ENCODE measurements at regions not wholly inside any gene's neighbourhood (a gene's known extent, or its start where the extent isn't known, plus 50 kb on each side); places are given as distances from the start of the nearest gene placed in this dataset.

GRCh38 chr2:83342860-83343329, 1116.2 kb downstream of the SUCLG1 start:
- Histone ChIP-seq H3K4me2 (ENCODE audit: control insufficient read depth, insufficient read depth) (no peak overlapping the region), H3K36me3 (ENCODE audit: control insufficient read depth in 2 of 2, insufficient read depth in 2 of 2, low read length in 1 of 2) (no peaks in the 10 kb centered on the region), H4K20me1 (ENCODE audit: control insufficient read depth, insufficient read depth) (no peaks in the 10 kb centered on the region), H3K27me3 (replicated peaks in 1 of 2; ENCODE audit: control insufficient read depth in 2 of 2, insufficient read depth in 2 of 2, low read length in 1 of 2) (no peaks in the 10 kb centered on the region), H3K4me1 (ENCODE audit: control insufficient read depth, insufficient read depth, low read length) (no peaks in the 10 kb centered on the region), H3K4me3 (no peak overlapping the region), H3K9ac (ENCODE audit: control insufficient read depth, insufficient read depth, low read length) (no peak overlapping the region), H3K9me3 (replicated peaks; ENCODE audit: control insufficient read depth, insufficient read depth, low read length) (no peaks in the 10 kb centered on the region), H3K27ac (ENCODE audit: control insufficient read depth, insufficient read depth) (no peak overlapping the region), H3K79me2 (ENCODE audit: control insufficient read depth, insufficient read depth, low read length) (no peaks in the 10 kb centered on the region), H2AFZ (ENCODE audit: control insufficient read depth, low read depth, low read length) (no peak overlapping the region)
- SMC1A ChIA-PET (ENCODE audit: uncharacterized antibody, unreplicated experiment) = no interaction called here
- in situ Hi-C loops (cut with MboI) (no loop called here), intact Hi-C loops (cut with micrococcal nuclease; ENCODE audit: unreplicated experiment) (no loop called here)
- DNase-seq (ENCODE audit: low read depth, low spot score) (no peak), ATAC-seq (no peak), FAIRE-seq (no peak)
- RAD21 ChIA-PET (ENCODE audit: unreplicated experiment) = no interaction called here
- CTCF ChIA-PET = no interaction called here
- BruUV-seq (replicated peaks) = no TSS peak
- 33% methylated on average over 2 of the region's 2 CpGs for WGBS (ENCODE audit: insufficient coverage, insufficient replicate concordance, low lambda C conversion rate, missing lambda C conversion rate)
- POLR2A ChIA-PET = no interaction called here
- no peak for TF ChIP-seq ZNF274 (IDR thresholded peaks at IDR 0.05; ENCODE audit: insufficient read depth, insufficient read length)
- TF ChIP-seq RFX5 (IDR thresholded peaks at IDR 0.05; ENCODE audit: low read depth, low read length) = no peak
- no peak for TF ChIP-seq RCOR1 (conservative IDR thresholded peaks at IDR 0.05; ENCODE audit: low read depth, low read length)
- no peak for TF ChIP-seq HDGF (IDR thresholded peaks at IDR 0.05)
- TF ChIP-seq PAX5 (IDR thresholded peaks at IDR 0.05; ENCODE audit: borderline replicate concordance, low read depth, low read length) = no peak
- TF ChIP-seq, protein P1, sequence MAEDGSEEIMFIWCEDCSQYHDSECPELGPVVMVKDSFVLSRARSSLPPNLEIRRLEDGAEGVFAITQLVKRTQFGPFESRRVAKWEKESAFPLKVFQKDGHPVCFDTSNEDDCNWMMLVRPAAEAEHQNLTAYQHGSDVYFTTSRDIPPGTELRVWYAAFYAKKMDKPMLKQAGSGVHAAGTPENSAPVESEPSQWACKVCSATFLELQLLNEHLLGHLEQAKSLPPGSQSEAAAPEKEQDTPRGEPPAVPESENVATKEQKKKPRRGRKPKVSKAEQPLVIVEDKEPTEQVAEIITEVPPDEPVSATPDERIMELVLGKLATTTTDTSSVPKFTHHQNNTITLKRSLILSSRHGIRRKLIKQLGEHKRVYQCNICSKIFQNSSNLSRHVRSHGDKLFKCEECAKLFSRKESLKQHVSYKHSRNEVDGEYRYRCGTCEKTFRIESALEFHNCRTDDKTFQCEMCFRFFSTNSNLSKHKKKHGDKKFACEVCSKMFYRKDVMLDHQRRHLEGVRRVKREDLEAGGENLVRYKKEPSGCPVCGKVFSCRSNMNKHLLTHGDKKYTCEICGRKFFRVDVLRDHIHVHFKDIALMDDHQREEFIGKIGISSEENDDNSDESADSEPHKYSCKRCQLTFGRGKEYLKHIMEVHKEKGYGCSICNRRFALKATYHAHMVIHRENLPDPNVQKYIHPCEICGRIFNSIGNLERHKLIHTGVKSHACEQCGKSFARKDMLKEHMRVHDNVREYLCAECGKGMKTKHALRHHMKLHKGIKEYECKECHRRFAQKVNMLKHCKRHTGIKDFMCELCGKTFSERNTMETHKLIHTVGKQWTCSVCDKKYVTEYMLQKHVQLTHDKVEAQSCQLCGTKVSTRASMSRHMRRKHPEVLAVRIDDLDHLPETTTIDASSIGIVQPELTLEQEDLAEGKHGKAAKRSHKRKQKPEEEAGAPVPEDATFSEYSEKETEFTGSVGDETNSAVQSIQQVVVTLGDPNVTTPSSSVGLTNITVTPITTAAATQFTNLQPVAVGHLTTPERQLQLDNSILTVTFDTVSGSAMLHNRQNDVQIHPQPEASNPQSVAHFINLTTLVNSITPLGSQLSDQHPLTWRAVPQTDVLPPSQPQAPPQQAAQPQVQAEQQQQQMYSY (CRISPR knock-in tag; IDR thresholded peaks at IDR 0.05) = no peak
- no peak for TF ChIP-seq BHLHE40 (IDR thresholded peaks at IDR 0.05; ENCODE audit: borderline replicate concordance in 1 of 2, low read depth in 2 of 2, low read length in 1 of 2)
- TF ChIP-seq SIX5 (IDR thresholded peaks at IDR 0.05; ENCODE audit: low read depth, low read length, severe bottlenecking) = no peak
- no peak for TF ChIP-seq ZBED1 (IDR thresholded peaks at IDR 0.05; ENCODE audit: borderline replicate concordance)
- no peak for TF ChIP-seq ZBTB33 (IDR thresholded peaks at IDR 0.05)
- TF ChIP-seq ZNF622 (IDR thresholded peaks at IDR 0.05) = no peak
- no peak for TF ChIP-seq BCL11A (IDR thresholded peaks at IDR 0.05; ENCODE audit: low read depth, low read length)
